Stimulated activated CD8-positive, alpha-beta memory T cell treated with anti-CD3 and anti-CD28 coated beads, Interleukin-15, amount 100 ng/mL, for 1 hour (primary cell): ENCODE measurements at regions not wholly inside any gene's neighbourhood (a gene's known extent, or its start where the extent isn't known, plus 50 kb on each side); places are given as distances from the start of the nearest gene placed in this dataset.
A peak's percentile ranks its signal among the peaks of the same experiment; 100 is the strongest.
"Not testable (repeated sequence)": the region's sequence is repeated elsewhere in the genome, so short reads cannot be mapped to it uniquely, and the experiment has no call there.

Experiments used
- DNase-seq: peaks from one replicate; pipeline ENCODE4 v3.0.0-alpha.2; 2020; ENCODE audit warnings: low read depth

- no peak for DNase-seq
Measured at GRCh38 chr14:98913967-98914650, 357.9 kb downstream of the BCL11B start.

DNA sequence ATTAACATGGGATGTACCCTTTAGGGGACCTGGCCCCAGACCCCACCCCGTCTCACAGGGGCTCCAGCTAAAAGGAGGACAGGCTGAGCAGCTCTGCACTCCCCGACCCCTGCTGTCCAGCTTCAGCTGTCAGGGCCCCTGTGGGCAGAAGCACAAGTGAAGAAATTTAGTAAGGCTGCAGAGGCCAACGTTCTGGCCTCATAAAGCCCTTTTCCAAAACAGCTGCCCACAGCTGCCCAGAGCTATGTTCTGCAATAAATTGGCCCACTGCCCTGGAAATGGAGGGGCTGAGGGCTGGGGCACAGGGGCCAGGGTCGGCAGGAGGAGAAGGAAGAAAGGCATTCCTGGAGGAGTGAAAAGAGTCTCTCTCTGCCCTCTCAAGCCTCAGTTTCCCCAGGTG lies 357.1 kb downstream of the BCL11B start:
- no peak for DNase-seq

DNA sequence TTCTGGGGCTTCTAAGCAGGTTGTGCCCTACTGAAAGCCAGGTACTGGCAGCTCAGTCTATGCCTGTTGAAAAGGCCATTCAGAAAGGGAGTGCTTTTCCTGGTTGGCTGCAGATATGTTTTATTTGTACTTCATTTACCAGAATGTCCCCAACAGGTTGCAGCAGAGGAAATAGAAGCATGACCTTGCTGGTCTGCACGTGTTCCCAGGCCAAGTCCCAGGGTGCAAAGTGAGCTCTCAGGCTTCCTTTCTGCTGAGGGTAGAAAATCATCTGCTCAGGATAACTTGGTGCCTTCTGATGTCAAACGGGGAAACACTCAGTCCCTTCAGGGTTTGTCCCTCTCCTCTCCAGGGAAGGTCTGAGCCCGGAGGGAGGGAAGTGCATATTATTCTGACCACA lies 356.4 kb downstream of the BCL11B start:
- DNase-seq, result no peak

DNA sequence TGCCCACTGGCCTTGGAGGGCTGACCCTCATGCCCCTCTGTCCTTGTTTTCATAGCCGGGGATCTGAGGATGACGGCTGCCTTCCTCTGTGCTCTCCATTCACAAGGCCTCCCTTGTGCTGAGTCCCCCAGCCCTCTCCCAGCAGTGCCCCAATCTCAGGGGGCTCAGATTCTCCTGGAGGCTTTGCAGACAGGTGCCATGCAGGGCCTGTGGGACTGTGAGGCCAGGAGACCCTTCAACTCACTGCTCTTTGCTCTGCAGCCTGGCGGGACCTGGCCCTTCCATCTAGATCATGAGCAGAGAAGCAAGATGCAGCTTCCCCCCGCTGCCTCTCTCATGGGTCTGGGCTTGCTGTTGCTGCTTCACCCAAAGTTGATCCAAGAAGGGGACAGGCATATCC lies 356.0 kb downstream of the BCL11B start:
- DNase-seq, result no peak

GRCh38 chr14:98916476-98916875 lies 355.5 kb downstream of the BCL11B start:
- no peak for DNase-seq

- no peak for DNase-seq
Measured at GRCh38 chr14:98919434-98919833, 352.6 kb downstream of the BCL11B start.

- DNase-seq, result not testable (repeated sequence)
Measured at GRCh38 chr14:98921306-98921705, 350.7 kb downstream of the BCL11B start.

DNA sequence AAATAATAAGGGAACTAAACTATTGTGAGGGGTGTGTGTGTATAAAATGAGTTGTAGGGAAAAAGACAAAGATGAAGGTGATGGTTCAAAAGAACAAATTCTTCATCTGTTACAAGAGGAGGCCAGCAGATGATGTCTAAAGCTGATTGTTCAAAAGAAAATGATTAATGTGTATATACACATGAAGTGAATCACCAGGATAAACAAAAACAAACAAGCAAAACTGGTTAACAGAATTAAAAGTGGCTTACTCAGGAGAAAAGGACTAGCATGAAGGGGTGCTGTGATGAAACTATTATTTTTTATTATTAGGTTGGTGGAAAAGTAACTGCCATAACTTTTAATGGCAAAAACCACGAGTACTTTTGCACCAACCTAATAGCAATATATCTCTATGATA lies 348.4 kb downstream of the BCL11B start:
- DNase-seq, result no peak

DNA sequence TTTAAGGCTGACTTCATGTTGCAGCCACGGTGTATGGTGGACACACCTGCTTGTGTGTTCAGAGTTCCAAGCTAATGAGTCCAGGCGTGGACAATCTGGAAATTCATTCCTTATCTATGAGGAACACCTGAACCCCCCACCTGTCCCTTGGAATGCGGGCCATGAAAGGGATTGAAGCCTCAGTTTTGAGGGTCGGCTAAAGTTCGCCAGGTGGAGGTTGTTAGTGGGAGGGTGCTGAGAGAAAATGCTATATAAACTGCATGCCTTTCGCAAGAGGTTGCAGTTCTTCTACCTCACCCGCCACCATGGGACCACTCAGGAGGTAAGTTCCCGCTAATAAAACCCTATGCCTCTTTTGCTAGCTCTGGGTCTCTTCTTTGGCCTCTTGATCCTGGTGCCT lies 348.0 kb downstream of the BCL11B start:
- no peak for DNase-seq

- DNase-seq, result no peak
Measured at GRCh38 chr14:98925354-98926040, 346.5 kb downstream of the BCL11B start.

DNA sequence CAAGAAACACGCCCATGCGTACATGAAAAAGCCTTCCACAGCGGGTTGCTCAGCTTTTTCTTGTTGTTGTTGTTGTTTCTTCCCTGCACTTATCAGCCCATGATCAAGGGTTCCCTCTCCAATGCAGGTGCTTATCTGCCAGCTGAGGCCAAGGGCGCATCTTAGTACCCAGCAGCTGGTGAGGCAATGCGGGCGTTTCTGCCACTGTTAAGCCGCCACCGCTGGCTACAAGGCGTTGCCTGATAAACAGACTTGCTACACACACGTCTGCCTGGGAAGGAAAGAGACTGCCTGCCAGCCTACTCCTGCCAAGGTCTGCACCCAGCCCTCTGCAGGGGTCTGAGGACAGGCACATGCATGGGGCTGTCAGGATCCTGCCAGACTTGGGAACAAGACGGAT lies 345.9 kb downstream of the BCL11B start:
- DNase-seq, result no peak

GRCh38 chr14:98926801-98927200 lies 345.2 kb downstream of the BCL11B start:
- DNase-seq, result no peak

GRCh38 chr14:98927986-98928385 lies 344.0 kb downstream of the BCL11B start:
- no peak for DNase-seq

GRCh38 chr14:98928418-98928817 lies 343.6 kb downstream of the BCL11B start:
- DNase-seq, result no peak

- DNase-seq, result no peak
Measured at GRCh38 chr14:98931126-98931525, 340.9 kb downstream of the BCL11B start.

GRCh38 chr14:98931911-98932310 lies 340.1 kb downstream of the BCL11B start:
- peak; percentile 32 for DNase-seq

DNA sequence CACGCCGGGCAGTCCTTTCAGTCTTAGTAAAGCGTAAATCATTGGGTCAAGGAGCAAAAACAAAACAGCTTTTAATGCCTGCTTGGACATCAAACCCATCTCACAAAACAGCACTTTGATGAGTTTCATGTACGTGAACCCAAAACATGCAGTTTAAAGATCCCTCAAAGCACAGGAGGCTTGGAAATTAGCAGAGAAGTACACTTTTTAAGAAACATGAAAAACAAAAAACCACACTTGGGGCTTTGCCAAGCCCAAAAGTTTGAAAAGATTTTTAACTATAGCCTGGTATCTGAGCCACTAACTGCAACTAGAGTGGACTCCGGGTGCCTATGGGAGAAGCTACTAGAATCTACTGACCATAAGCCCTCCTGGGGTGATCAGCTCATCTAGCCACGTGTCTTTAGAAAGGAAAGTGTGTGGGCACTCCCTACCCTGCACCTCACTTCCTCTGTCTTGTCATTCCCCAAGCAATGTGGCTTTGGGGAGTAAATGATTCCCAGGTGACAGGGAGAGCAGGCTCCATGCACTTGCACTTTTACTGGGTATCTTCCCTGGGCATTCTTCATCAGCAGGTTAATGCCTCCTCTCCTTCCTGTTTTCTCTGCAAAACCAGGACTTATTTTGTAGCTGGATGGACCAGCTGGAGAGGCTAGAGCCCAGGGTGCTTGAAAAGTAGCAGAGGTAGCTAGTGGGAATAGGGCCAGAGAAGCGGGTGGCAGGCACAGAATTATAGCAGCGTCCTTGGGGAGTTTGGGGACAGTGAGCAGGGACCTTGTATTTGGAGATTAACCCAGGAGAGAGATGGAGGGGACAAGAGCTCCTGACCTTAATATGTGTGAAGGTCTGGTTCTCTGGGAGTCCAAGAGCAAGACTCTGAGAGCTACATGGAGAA lies 339.3 kb downstream of the BCL11B start:
- no peak for DNase-seq

DNA sequence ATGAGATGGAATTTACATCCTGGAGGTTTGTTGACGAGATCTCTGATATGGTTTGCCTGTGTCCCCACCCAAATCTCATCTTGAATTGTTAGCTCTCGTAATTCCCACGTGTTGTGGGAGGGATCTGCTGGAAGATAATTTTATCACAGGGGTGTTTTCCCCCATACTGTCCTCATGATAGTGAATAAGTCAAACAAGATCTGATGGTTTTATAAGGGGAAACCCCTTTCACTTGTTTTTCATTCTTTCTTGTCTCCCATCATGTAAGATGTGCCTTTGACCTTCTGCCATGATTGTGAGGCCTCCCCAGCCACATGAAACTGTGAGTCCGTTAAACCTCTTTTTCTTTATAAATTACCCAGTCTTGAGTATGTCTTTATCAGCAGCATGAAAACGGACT lies 337.4 kb downstream of the BCL11B start:
- DNase-seq, result not testable (repeated sequence)

DNA sequence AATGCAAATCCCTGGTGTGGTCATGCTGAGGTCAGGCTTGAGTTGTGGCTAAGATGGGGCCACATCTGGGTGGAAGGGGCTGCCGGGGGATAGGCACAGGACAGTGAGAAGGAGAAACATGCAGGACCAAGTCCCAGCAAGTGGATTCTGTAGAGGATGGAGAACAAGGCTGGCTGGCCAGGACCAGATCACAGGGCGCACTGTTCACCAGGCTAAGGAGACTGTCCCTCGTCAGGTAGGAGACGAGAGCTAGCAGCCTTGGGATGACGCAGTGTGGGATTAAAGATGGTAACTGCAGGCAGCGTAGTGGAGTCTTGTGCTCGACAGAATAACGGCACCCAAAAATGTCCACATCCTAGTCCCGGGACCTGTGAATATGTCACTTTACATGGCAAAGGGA lies 336.1 kb downstream of the BCL11B start:
- DNase-seq, result no peak

DNA sequence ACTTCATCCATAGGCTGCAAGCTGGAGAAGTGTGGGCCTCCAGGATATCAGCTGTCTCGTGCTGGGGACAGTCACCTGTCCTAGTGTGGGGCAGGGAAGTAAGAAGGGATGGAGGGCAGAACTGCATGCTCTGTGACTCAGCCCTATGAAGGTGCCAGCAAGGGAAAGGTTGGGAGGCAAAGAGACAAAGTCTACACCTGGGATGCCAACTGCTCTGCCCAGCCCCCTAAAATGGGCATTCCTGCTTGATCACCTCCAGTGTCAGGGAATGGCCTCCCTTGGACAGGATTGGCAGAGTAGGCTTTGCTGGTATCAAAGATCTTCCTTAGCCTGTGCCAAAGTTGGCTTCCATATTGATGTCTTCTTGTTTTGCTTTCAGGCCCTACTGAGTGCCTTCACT lies 335.0 kb downstream of the BCL11B start:
- no peak for DNase-seq

DNA sequence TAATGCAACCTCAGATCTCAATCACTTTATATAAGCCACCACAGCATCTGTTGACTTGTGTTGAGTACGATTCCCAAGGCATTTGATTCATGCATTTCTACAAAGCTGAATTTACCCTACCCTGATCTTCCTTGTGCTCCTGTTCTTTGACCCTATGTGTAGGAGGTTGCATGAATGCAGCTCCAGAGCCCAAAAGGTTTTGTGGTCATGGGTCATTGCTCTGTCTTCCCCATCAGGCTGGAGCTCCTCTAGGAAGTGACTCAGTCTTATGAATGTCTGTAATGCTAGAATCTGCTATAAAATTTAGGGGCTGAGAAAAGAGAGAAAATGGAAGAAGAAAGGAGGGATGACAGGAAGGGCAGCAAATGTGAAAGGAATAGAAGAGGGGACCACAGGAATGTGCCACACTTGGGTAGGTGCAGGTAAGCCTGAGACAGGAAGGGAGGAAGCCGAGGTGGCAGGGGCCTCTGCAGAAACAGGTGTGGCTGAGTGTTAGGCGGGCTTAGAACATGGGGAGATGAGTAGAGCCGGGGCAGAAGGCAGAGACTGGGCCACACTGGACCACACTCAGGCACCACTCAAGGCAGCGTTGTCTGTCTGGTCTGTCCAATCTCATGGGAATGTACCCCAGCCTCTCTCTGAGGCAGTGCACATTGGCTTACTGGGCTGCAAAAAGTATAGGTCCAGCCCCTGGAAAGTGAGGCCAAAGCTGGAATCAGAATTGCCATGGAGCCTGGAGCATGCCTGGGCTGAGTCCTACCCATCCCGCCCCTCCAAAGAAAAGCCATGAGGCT lies 334.1 kb downstream of the BCL11B start:
- DNase-seq, result no peak
